ENCODE measurements at regions not wholly inside any gene's neighbourhood (a gene's known extent, or its start where the extent isn't known, plus 50 kb on each side); places are given as distances from the start of the nearest gene placed in this dataset.

GRCh38 chr11:34749666-34750659 lies 129.1 kb downstream of the EHF start:
- no peaks in the 10 kb centered on the region for H3K4me1 ChIP-seq (replicated peaks in 1 of 4; ENCODE audit: control insufficient read depth in 3 of 4, insufficient read depth in 4 of 4, low read length in 3 of 4)
- ChIA-PET CTCF (ENCODE audit: partially characterized antibody) (no interaction called here), POLR2A (ENCODE audit: partially characterized antibody) (no interaction called here)
- peaks cover 0 to 3% of the 10 kb centered on the region in 2 experiments for H4K20me1 ChIP-seq (replicated peaks in 1 of 2; ENCODE audit: control insufficient read depth in 1 of 2, insufficient read depth in 2 of 2, low read length in 2 of 2)
- no peak overlapping the region for H2AK5ac ChIP-seq (ENCODE audit: low read depth, low read length)
- H3K27me3 ChIP-seq (replicated peaks in 1 of 4; ENCODE audit: control insufficient read depth in 3 of 4, extremely low read depth in 1 of 4, insufficient read depth in 3 of 4, low read length in 3 of 4), result no peaks in the 10 kb centered on the region
- H3K4me3 ChIP-seq (ENCODE audit: extremely low read depth in 1 of 4, insufficient read depth in 2 of 4, low read depth in 3 of 4, low read length in 4 of 4), result no peak overlapping the region
- H3K9me3 ChIP-seq (ENCODE audit: insufficient read depth in 2 of 2, low read depth in 1 of 2, low read length in 1 of 2), result no peaks in the 10 kb centered on the region
- no peak overlapping the region for H4K91ac ChIP-seq (replicated peaks; ENCODE audit: insufficient read length, low read length)
- no peaks in the 10 kb centered on the region for H3K79me2 ChIP-seq (ENCODE audit: control insufficient read depth in 1 of 2, insufficient read depth in 2 of 2, low read length in 2 of 2)
- no peak overlapping the region for H3K18ac ChIP-seq (ENCODE audit: extremely low read depth, low read length)
- H3K27ac ChIP-seq (ENCODE audit: low read depth, low read length), result no peak overlapping the region
- no peak overlapping the region for H2BK15ac ChIP-seq (ENCODE audit: low read length)
- no peak for TF ChIP-seq CHD1 (IDR thresholded peaks at IDR 0.05; ENCODE audit: low read depth, low read length)
- no peak for TF ChIP-seq RBBP5 (IDR thresholded peaks at IDR 0.05; ENCODE audit: borderline replicate concordance, low read depth, low read length)
- no peak for TF ChIP-seq EZH2 (IDR thresholded peaks at IDR 0.05; ENCODE audit: low read depth, low read length, severe bottlenecking)
- H3K9ac ChIP-seq (replicated peaks in 1 of 4; ENCODE audit: extremely low read depth in 1 of 4, low read depth in 3 of 4, low read length in 3 of 4), result no peak overlapping the region
- FAIRE-seq, result no peak
- no peaks in the 10 kb centered on the region for H3K79me1 ChIP-seq (ENCODE audit: low read depth, low read length)
- no peak overlapping the region for H3K56ac ChIP-seq (replicated peaks; ENCODE audit: insufficient read length, low read depth, low read length)
- no peak overlapping the region for H2BK12ac ChIP-seq (ENCODE audit: low read depth, low read length)
- H4K8ac ChIP-seq (ENCODE audit: extremely low read depth, insufficient read depth, low read length), result no peak overlapping the region
- H2BK20ac ChIP-seq (ENCODE audit: low read length), result no peak overlapping the region
- WGBS, 2 experiments (ENCODE audit: extremely low coverage in 1 of 2, insufficient coverage in 1 of 2, insufficient read length in 1 of 2, insufficient replicate concordance in 2 of 2, low coverage in 1 of 2, low lambda C conversion rate in 2 of 2, missing lambda C conversion rate in 1 of 2), result 88% methylated on average over 8 of the region's 8 CpGs; no CpG with 5 or more reads in 1 of the 2 experiments
- H3K23me2 ChIP-seq (ENCODE audit: low read depth, low read length), result no peaks in the 10 kb centered on the region
- no peak overlapping the region for H3K14ac ChIP-seq (ENCODE audit: insufficient read length)
- no peak overlapping the region for H3K23ac ChIP-seq (ENCODE audit: insufficient read length)
- peaks cover 0 to 9% (median 0%) of the 10 kb centered on the region in 4 experiments; a peak in 2 of 8 replicates for H3K36me3 ChIP-seq (ENCODE audit: control insufficient read depth in 2 of 4, insufficient read depth in 4 of 4, low read length in 3 of 4)
- no peak overlapping the region for H2AFZ ChIP-seq (ENCODE audit: low read length)
- no peak overlapping the region for H2BK120ac ChIP-seq (replicated peaks; ENCODE audit: low read depth, low read length)
- H4K5ac ChIP-seq (ENCODE audit: insufficient read length, low read depth, low read length), result no peak overlapping the region
- H2BK5ac ChIP-seq (ENCODE audit: low read depth, low read length), result no peak overlapping the region
- no peak overlapping the region for H3K4me2 ChIP-seq (ENCODE audit: insufficient read depth in 1 of 2, low read depth in 2 of 2, low read length in 2 of 2)
- H3K4ac ChIP-seq (replicated peaks; ENCODE audit: insufficient read length, low read depth, low read length), result no peak overlapping the region
- no peak for DNase-seq (ENCODE audit: low read depth in 1 of 2, low spot score in 2 of 2)

Data from H1 (cell line).